Astrocyte (in vitro differentiated cells and primary cell): ENCODE measurements at regions not wholly inside any gene's neighbourhood (a gene's known extent, or its start where the extent isn't known, plus 50 kb on each side); places are given as distances from the start of the nearest gene placed in this dataset.

Source experiments
- DNase-seq: peaks from one replicate; pipeline ENCODE4 v3.0.0-alpha.2; 2010; ENCODE audit warnings: low read depth
- FAIRE-seq: peaks from 2 replicates; lab custom pipeline; 2011; peaks lifted over from hg19 to GRCh38; lab: Jason Lieb, UNC
- H2AFZ ChIP-seq: 2 replicates; pipeline ENCODE4 v1.6.0; 2012; ENCODE audit warnings: low read depth, low read length, inconsistent platforms
- H3K27ac ChIP-seq: 2 replicates; pipeline ENCODE4 v1.5.1; 2011; ENCODE audit warnings: low read depth, low read length, inconsistent platforms
- H3K27me3 ChIP-seq: 2 replicates; pipeline ENCODE4 v1.6.0; 2011; ENCODE audit warnings: low read length, inconsistent platforms; ENCODE audit not compliant: insufficient read depth
- H3K36me3 ChIP-seq: 2 replicates; pipeline ENCODE4 v1.5.1; 2011; ENCODE audit warnings: low read length, inconsistent platforms; ENCODE audit not compliant: insufficient read depth
- H3K4me1 ChIP-seq: 2 replicates; pipeline ENCODE4 v1.5.1; 2011; ENCODE audit warnings: low read length, inconsistent platforms; ENCODE audit not compliant: insufficient read depth
- H3K4me2 ChIP-seq: 2 replicates; pipeline ENCODE4 v1.6.0; 2012; ENCODE audit warnings: low read length, inconsistent platforms
- H3K4me3 ChIP-seq: 2 replicates; pipeline ENCODE4 v1.5.1; 2011; ENCODE audit warnings: low read depth, mild to moderate bottlenecking, low read length, inconsistent platforms; ENCODE audit not compliant: insufficient read depth
- H3K79me2 ChIP-seq: 2 replicates; pipeline ENCODE4 v1.6.0; 2012; ENCODE audit warnings: mild to moderate bottlenecking, low read length, inconsistent platforms; ENCODE audit not compliant: insufficient read depth
- H3K9ac ChIP-seq: 2 replicates; pipeline ENCODE4 v1.6.0; 2012; ENCODE audit warnings: mild to moderate bottlenecking, low read length, inconsistent platforms
- H3K9me3 ChIP-seq: 2 replicates; pipeline ENCODE4 v1.5.1; 2012; ENCODE audit warnings: low read depth, mild to moderate bottlenecking, low read length, inconsistent platforms; ENCODE audit not compliant: insufficient read depth
- H4K20me1 ChIP-seq: 2 replicates; pipeline ENCODE4 v1.6.0; 2012; ENCODE audit warnings: low read length, inconsistent platforms; ENCODE audit not compliant: insufficient read depth
- H3K27ac Mint-ChIP-seq: one replicate; pipeline ENCODE4 v1.8.0; 2021; ENCODE audit warnings: mild to moderate bottlenecking, mixed read lengths; ENCODE audit not compliant: unreplicated experiment
- H3K27me3 Mint-ChIP-seq: one replicate; pipeline ENCODE4 v1.8.0; 2021; ENCODE audit warnings: low read depth, mixed read lengths; ENCODE audit not compliant: unreplicated experiment
- H3K36me3 Mint-ChIP-seq: one replicate; pipeline ENCODE4 v1.8.0; 2021; ENCODE audit warnings: low read depth, mixed read lengths; ENCODE audit not compliant: unreplicated experiment
- H3K4me1 Mint-ChIP-seq: one replicate; pipeline ENCODE4 v1.8.0; 2021; ENCODE audit warnings: low read depth, mixed read lengths; ENCODE audit not compliant: unreplicated experiment
- H3K4me3 Mint-ChIP-seq: one replicate; pipeline ENCODE4 v1.8.0; 2021; ENCODE audit warnings: mild to moderate bottlenecking, moderate library complexity, mixed read lengths; ENCODE audit not compliant: unreplicated experiment
- H3K9me3 Mint-ChIP-seq: one replicate; pipeline ENCODE4 v1.8.0; 2021; ENCODE audit warnings: mild to moderate bottlenecking, mixed read lengths; ENCODE audit not compliant: unreplicated experiment
- EZH2 ChIP-seq: IDR thresholded peaks from 2 replicates; pipeline ENCODE4 v1.6.1; 2012; ENCODE audit warnings: mild to moderate bottlenecking, low read length, inconsistent platforms; ENCODE audit not compliant: insufficient read depth
- TF ChIP-seq, protein P1 (sequence below): IDR thresholded peaks from 2 replicates; pipeline ENCODE4 v1.5.1; 2011; ENCODE audit warnings: low read depth, mild to moderate bottlenecking, inconsistent platforms, low read length, moderate library complexity; ENCODE audit not compliant: insufficient read depth

DNA sequence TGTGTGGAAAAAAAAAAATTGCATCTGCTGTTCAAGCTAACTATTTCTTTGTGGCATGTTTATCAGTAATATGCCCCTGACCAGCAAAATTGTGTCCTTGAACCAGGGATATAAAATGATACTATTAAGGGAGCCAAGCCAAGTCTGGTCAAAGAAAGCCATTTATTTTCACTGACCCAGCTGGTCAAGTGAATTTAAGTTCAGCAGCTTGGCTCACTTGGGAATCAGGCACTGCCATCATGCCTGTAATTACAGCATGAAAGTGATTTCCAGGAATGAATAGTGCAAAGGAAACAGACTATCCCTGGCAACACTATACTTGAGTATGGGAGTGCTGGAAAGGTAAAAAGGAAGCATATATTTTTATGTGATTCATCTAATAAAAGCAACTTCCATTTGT, 934.6 kb upstream of the CDH8 start:
- H3K79me2 ChIP-seq = no peaks in the 10 kb centered on the region
- no peak overlapping the region for H3K27ac ChIP-seq
- Mint-ChIP-seq H3K27ac (no peak overlapping the region), H3K36me3 (no peaks in the 10 kb centered on the region), H3K4me1 (no peaks in the 10 kb centered on the region), H3K27me3 (no peaks in the 10 kb centered on the region), H3K9me3 (no peaks in the 10 kb centered on the region), H3K4me3 (no peak overlapping the region)
- FAIRE-seq (no peak), DNase-seq (no peak)
- no peaks in the 10 kb centered on the region for H4K20me1 ChIP-seq
- H3K4me1 ChIP-seq = no peaks in the 10 kb centered on the region
- TF ChIP-seq EZH2 = no peak
- TF ChIP-seq, protein P1, sequence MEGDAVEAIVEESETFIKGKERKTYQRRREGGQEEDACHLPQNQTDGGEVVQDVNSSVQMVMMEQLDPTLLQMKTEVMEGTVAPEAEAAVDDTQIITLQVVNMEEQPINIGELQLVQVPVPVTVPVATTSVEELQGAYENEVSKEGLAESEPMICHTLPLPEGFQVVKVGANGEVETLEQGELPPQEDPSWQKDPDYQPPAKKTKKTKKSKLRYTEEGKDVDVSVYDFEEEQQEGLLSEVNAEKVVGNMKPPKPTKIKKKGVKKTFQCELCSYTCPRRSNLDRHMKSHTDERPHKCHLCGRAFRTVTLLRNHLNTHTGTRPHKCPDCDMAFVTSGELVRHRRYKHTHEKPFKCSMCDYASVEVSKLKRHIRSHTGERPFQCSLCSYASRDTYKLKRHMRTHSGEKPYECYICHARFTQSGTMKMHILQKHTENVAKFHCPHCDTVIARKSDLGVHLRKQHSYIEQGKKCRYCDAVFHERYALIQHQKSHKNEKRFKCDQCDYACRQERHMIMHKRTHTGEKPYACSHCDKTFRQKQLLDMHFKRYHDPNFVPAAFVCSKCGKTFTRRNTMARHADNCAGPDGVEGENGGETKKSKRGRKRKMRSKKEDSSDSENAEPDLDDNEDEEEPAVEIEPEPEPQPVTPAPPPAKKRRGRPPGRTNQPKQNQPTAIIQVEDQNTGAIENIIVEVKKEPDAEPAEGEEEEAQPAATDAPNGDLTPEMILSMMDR = no peak
- H3K9me3 ChIP-seq = no peaks in the 10 kb centered on the region
- H3K9ac ChIP-seq = no peak overlapping the region
- H3K4me2 ChIP-seq = no peak overlapping the region
- H3K27me3 ChIP-seq = no peaks in the 10 kb centered on the region
- H3K36me3 ChIP-seq = no peaks in the 10 kb centered on the region
- H2AFZ ChIP-seq = no peak overlapping the region
- H3K4me3 ChIP-seq = no peak overlapping the region

DNA sequence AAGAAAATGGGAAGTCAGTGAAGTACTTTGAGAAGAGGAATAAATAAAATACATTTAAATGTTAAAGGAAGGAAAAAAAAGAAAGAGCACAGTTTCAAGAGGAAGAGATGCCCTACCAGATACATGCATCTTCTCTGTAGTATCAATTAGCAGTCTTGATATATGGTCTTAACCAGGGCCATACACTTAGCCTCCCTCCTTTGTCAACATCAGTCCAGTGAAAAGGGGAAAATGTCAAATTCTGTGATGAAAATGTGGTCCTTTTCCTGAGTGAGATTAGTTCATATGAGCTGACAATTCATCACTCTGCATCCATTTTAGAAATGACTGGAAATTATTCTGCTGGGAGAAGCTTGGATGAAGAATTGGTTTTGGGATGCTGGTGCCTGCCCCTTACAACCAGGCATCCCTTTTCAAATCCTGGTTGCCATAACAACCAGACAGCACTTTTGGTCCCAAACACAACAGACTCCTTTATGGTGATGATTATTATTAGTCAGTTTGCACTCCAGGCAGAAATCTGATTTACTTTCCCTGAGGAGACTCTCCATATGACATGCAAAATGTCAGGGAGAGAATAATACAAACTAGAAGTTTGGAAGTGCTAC, 933.6 kb upstream of the CDH8 start:
- no peaks in the 10 kb centered on the region for H3K36me3 ChIP-seq
- Mint-ChIP-seq H3K4me1 (no peaks in the 10 kb centered on the region), H3K27me3 (no peaks in the 10 kb centered on the region), H3K27ac (no peak overlapping the region), H3K9me3 (no peaks in the 10 kb centered on the region), H3K36me3 (no peaks in the 10 kb centered on the region), H3K4me3 (no peak overlapping the region)
- FAIRE-seq (no peak), DNase-seq (no peak)
- H3K9ac ChIP-seq = no peak overlapping the region
- H3K4me3 ChIP-seq = no peak overlapping the region
- no peak overlapping the region for H2AFZ ChIP-seq
- H3K9me3 ChIP-seq = no peaks in the 10 kb centered on the region
- no peaks in the 10 kb centered on the region for H3K79me2 ChIP-seq
- H3K27ac ChIP-seq = no peak overlapping the region
- TF ChIP-seq EZH2 = no peak
- TF ChIP-seq, protein P1 = no peak
- H4K20me1 ChIP-seq = no peaks in the 10 kb centered on the region
- no peaks in the 10 kb centered on the region for H3K27me3 ChIP-seq
- H3K4me1 ChIP-seq = no peaks in the 10 kb centered on the region
- H3K4me2 ChIP-seq = no peak overlapping the region

DNA sequence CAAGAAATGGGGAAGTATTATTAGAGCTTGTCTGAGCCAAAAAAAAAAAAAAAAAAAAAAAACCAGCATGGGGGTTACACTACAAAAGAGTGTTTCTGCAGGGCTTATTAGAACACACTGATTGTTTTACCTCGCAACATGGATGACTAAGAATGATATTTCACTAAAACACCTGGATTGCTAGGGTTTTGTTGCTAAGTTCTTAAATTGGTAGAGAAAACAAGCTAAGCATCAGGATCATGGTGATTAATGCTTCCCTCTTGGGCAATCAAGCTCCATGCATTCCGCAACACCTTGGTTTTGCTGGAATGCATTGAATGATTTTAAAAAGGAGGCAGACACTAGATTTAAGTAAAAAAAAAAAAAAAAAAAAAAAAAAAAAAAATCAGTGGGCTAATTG, 931.4 kb upstream of the CDH8 start:
- H3K9me3 Mint-ChIP-seq = no peaks in the 10 kb centered on the region
- Histone ChIP-seq H3K4me1 (no peaks in the 10 kb centered on the region), H4K20me1 (no peaks in the 10 kb centered on the region), H2AFZ (no peak overlapping the region), H3K27ac (no peak overlapping the region), H3K36me3 (no peaks in the 10 kb centered on the region), H3K4me2 (no peak overlapping the region), H3K79me2 (no peaks in the 10 kb centered on the region), H3K9ac (no peak overlapping the region), H3K9me3 (no peaks in the 10 kb centered on the region), H3K4me3 (no peak overlapping the region), H3K27me3 (no peaks in the 10 kb centered on the region)
- no peaks in the 10 kb centered on the region for H3K36me3 Mint-ChIP-seq
- no peak overlapping the region for H3K4me3 Mint-ChIP-seq
- H3K4me1 Mint-ChIP-seq = no peaks in the 10 kb centered on the region
- H3K27ac Mint-ChIP-seq = no peak overlapping the region
- TF ChIP-seq, protein P1 = no peak
- TF ChIP-seq EZH2 = no peak
- FAIRE-seq (no peak), DNase-seq (no peak)
- H3K27me3 Mint-ChIP-seq = no peaks in the 10 kb centered on the region
